ENCODE measurements at regions not wholly inside any gene's neighbourhood (a gene's known extent, or its start where the extent isn't known, plus 50 kb on each side); places are given as distances from the start of the nearest gene placed in this dataset.
"Not testable (repeated sequence)": the region's sequence is repeated elsewhere in the genome, so short reads cannot be mapped to it uniquely, and the experiment has no call there.

DNA sequence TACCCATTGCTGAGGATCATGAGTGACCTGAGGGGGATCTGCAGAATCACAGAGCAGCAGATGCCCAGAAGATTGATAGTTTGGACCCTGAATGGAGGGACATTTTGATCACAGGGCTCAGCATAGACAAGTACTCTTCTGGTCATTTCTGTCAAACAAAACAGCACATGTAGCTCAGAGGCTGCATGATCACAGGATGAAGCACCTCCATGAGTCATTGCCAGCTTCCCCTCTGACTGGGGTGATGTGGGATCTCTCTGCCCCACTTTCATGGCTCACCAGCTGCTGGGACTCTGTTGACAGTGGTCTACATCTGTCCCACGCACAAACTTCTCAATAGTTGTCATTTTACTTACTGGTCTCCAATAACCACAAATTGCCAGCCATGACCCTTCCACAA is 264.1 kb downstream of the RPIA start:
- Mint-ChIP-seq H3K9me3 (peaks cover 20% of the 10 kb centered on the region), H3K27me3 (ENCODE audit: low read depth) (no peaks in the 10 kb centered on the region; the same call in 1 of the 2 replicates), H3K4me3 (no peak overlapping the region), H3K27ac (no peak overlapping the region), H3K36me3 (peaks cover 11% of the 10 kb centered on the region; the same call in 1 of the 2 replicates), H3K4me1 (no peaks in the 10 kb centered on the region)
- no peak for DNase-seq (ENCODE audit: low spot score)
- TF ChIP-seq ZNF423 (CRISPR knock-in tag; IDR thresholded peaks at IDR 0.05) (no peak), NFE2L1 (CRISPR knock-in tag; IDR thresholded peaks at IDR 0.05) (no peak), FOXK1 (CRISPR knock-in tag; IDR thresholded peaks at IDR 0.05) (no peak), JUN (CRISPR knock-in tag; IDR thresholded peaks at IDR 0.05) (no peak), ZNF671 (CRISPR knock-in tag; IDR thresholded peaks at IDR 0.05) (no peak), NFYB (CRISPR knock-in tag; conservative IDR thresholded peaks at IDR 0.05; ENCODE audit: low read depth) (no peak), CREM (CRISPR knock-in tag; IDR thresholded peaks at IDR 0.05) (no peak), GRHL2 (CRISPR knock-in tag; IDR thresholded peaks at IDR 0.05; ENCODE audit: insufficient replicate concordance, severe bottlenecking) (no peak), SP1 (CRISPR knock-in tag; conservative IDR thresholded peaks at IDR 0.05) (no peak)
- TF ChIP-seq, protein P1, sequence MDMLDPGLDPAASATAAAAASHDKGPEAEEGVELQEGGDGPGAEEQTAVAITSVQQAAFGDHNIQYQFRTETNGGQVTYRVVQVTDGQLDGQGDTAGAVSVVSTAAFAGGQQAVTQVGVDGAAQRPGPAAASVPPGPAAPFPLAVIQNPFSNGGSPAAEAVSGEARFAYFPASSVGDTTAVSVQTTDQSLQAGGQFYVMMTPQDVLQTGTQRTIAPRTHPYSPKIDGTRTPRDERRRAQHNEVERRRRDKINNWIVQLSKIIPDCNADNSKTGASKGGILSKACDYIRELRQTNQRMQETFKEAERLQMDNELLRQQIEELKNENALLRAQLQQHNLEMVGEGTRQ (CRISPR knock-in tag; IDR thresholded peaks at IDR 0.05): no peak
- TF ChIP-seq, protein P2, sequence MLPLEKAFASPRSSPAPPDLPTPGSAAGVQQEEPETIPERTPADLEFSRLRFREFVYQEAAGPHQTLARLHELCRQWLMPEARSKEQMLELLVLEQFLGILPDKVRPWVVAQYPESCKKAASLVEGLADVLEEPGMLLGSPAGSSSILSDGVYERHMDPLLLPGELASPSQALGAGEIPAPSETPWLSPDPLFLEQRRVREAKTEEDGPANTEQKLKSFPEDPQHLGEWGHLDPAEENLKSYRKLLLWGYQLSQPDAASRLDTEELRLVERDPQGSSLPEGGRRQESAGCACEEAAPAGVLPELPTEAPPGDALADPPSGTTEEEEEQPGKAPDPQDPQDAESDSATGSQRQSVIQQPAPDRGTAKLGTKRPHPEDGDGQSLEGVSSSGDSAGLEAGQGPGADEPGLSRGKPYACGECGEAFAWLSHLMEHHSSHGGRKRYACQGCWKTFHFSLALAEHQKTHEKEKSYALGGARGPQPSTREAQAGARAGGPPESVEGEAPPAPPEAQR (CRISPR knock-in tag; IDR thresholded peaks at IDR 0.05): no peak
- TF ChIP-seq, protein P3, sequence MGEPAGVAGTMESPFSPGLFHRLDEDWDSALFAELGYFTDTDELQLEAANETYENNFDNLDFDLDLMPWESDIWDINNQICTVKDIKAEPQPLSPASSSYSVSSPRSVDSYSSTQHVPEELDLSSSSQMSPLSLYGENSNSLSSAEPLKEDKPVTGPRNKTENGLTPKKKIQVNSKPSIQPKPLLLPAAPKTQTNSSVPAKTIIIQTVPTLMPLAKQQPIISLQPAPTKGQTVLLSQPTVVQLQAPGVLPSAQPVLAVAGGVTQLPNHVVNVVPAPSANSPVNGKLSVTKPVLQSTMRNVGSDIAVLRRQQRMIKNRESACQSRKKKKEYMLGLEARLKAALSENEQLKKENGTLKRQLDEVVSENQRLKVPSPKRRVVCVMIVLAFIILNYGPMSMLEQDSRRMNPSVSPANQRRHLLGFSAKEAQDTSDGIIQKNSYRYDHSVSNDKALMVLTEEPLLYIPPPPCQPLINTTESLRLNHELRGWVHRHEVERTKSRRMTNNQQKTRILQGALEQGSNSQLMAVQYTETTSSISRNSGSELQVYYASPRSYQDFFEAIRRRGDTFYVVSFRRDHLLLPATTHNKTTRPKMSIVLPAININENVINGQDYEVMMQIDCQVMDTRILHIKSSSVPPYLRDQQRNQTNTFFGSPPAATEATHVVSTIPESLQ (CRISPR knock-in tag; IDR thresholded peaks at IDR 0.05): no peak
- ChIA-PET POLR2A (no interaction called here), CTCF (interaction anchor here (1.0 kb wide), 1 partner anchor 124 kb away, joined by 3 read pairs; no protein-coding TSS in a partner anchor)
- no peak for ATAC-seq

DNA sequence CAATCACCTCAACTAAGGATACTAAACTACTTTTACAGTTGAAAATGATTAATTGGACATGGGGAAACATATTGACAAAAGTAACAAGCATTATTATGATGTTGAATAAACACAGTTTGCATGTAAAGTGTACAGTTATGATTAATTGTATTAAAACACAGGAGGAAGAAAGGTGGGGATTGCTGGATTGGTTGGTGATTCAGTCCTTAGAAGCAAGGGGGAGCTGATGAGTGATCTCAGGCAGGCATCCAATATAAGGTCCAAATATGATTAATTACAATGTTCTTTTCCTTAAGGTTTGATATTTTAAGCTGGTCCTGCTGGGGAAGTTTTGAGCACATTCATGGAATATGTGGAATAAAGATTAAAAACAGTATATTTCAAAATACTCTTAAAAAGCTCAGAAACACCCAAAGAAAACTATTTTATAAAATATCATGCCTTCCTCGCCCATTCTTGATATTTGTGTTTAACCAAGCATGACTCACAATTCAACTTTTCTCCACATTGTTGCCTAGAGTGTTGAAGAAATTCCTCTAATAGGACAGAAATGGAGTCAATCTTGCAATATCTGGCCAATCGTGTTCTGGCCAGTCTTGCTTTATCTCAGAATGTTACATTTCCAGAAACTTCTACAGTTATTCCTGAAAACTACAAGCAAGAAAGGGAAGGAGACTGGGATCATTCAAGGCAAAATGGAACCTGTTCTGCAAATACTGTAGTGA is 268.2 kb downstream of the RPIA start:
- H3K4me3 Mint-ChIP-seq: no peak overlapping the region
- no peak for TF ChIP-seq NR1H2 (CRISPR knock-in tag; IDR thresholded peaks at IDR 0.05)
- no peak for TF ChIP-seq SOX15 (CRISPR knock-in tag; IDR thresholded peaks at IDR 0.05)
- TF ChIP-seq IRF2 (CRISPR knock-in tag; IDR thresholded peaks at IDR 0.05; ENCODE audit: borderline replicate concordance, low read depth): no peak
- TF ChIP-seq KAT7 (CRISPR knock-in tag; IDR thresholded peaks at IDR 0.05; ENCODE audit: borderline replicate concordance): no peak
- DNase-seq (ENCODE audit: low spot score): no peak
- no peaks in the 10 kb centered on the region for H3K4me1 Mint-ChIP-seq
- CTCF ChIA-PET: interaction anchor here (0.8 to 1.6 kb wide), 8 partner anchors 19 to 127 kb away, joined by 3 to 8 read pairs (median 4); no protein-coding TSS in a partner anchor
- no peak overlapping the region for H3K27ac Mint-ChIP-seq
- ATAC-seq: no peak
- H3K27me3 Mint-ChIP-seq (ENCODE audit: low read depth): no peaks in the 10 kb centered on the region; the same call in 1 of the 2 replicates
- POLR2A ChIA-PET: no interaction called here
- H3K36me3 Mint-ChIP-seq: no peaks in the 10 kb centered on the region
- no peaks in the 10 kb centered on the region; the same call in 1 of the 2 replicates for H3K9me3 Mint-ChIP-seq

DNA sequence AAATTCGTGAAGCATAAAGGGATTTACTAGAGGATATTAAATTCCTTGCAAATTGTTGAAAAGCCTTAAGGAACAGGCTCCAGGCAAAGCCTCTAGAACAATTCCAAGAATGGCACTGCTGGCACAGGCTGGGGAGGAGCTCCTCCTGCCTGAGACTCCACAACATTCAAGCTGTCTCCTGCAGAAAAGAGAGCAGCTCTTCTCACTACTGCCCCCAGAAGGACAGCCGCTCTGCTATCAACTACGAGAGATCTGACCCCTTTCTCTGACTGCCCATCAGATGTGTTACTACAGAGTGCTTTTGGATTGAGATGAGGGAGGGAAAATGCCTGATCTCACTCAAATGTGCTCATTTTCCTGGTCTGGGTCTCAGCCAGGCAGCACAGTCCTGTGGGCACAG is 269.9 kb downstream of the RPIA start:
- POLR2A ChIA-PET; H3K27me3 Mint-ChIP-seq (ENCODE audit: low read depth); H3K9me3 Mint-ChIP-seq; H3K4me1 Mint-ChIP-seq; H3K4me3 Mint-ChIP-seq; H3K36me3 Mint-ChIP-seq; H3K27ac Mint-ChIP-seq: not testable (repeated sequence)
- ATAC-seq (peak; percentile 74), DNase-seq (ENCODE audit: low spot score) (peak; percentile 26)
- CTCF ChIA-PET: interaction anchor here (0.6 to 2.7 kb wide), 12 partner anchors 9 to 134 kb away, joined by 3 to 16 read pairs (median 6); no protein-coding TSS in a partner anchor
